ENCODE measurements at regions not wholly inside any gene's neighbourhood (a gene's known extent, or its start where the extent isn't known, plus 50 kb on each side); places are given as distances from the start of the nearest gene placed in this dataset.

GRCh38 chr11:129324533-129325175, 51.0 kb upstream of the BARX2 start:
- H3K4me3 ChIP-seq (ENCODE audit: low read depth, low read length) = no peak overlapping the region
- no peak for DNase-seq (ENCODE audit: low read depth)
- TF ChIP-seq, protein P1, sequence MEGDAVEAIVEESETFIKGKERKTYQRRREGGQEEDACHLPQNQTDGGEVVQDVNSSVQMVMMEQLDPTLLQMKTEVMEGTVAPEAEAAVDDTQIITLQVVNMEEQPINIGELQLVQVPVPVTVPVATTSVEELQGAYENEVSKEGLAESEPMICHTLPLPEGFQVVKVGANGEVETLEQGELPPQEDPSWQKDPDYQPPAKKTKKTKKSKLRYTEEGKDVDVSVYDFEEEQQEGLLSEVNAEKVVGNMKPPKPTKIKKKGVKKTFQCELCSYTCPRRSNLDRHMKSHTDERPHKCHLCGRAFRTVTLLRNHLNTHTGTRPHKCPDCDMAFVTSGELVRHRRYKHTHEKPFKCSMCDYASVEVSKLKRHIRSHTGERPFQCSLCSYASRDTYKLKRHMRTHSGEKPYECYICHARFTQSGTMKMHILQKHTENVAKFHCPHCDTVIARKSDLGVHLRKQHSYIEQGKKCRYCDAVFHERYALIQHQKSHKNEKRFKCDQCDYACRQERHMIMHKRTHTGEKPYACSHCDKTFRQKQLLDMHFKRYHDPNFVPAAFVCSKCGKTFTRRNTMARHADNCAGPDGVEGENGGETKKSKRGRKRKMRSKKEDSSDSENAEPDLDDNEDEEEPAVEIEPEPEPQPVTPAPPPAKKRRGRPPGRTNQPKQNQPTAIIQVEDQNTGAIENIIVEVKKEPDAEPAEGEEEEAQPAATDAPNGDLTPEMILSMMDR (IDR thresholded peaks at IDR 0.05; ENCODE audit: insufficient read depth, low read depth, low read length, missing control alignments) = no peak

GRCh38 chr11:129323896-129324502, 51.6 kb upstream of the BARX2 start:
- no peak for DNase-seq (ENCODE audit: low read depth)
- no peak overlapping the region for H3K4me3 ChIP-seq (ENCODE audit: low read depth, low read length)
- TF ChIP-seq, protein P1 (IDR thresholded peaks at IDR 0.05; ENCODE audit: insufficient read depth, low read depth, low read length, missing control alignments) = no peak

- TF ChIP-seq, protein P1 (IDR thresholded peaks at IDR 0.05; ENCODE audit: insufficient read depth, low read depth, low read length, missing control alignments) = no peak
- no peak for DNase-seq (ENCODE audit: low read depth)
These were observed 52.7 kb upstream of the BARX2 start for GRCh38 chr11:129322941-129323340.

GRCh38 chr11:129321076-129321475, 54.6 kb upstream of the BARX2 start:
- H3K4me3 ChIP-seq (ENCODE audit: low read depth, low read length) = no peak overlapping the region
- TF ChIP-seq, protein P1 (IDR thresholded peaks at IDR 0.05; ENCODE audit: insufficient read depth, low read depth, low read length, missing control alignments) = no peak
- no peak for DNase-seq (ENCODE audit: low read depth)

More at GRCh38 chr11:129322941-129323340, 52.7 kb upstream of the BARX2 start:
- H3K4me3 ChIP-seq (ENCODE audit: low read depth, low read length) = no peak overlapping the region

- H3K4me3 ChIP-seq (ENCODE audit: low read depth, low read length) = no peak overlapping the region
- TF ChIP-seq, protein P1 (IDR thresholded peaks at IDR 0.05; ENCODE audit: insufficient read depth, low read depth, low read length, missing control alignments) = no peak
- no peak for DNase-seq (ENCODE audit: low read depth)
These were observed 55.2 kb upstream of the BARX2 start for GRCh38 chr11:129320494-129320893.

DNA sequence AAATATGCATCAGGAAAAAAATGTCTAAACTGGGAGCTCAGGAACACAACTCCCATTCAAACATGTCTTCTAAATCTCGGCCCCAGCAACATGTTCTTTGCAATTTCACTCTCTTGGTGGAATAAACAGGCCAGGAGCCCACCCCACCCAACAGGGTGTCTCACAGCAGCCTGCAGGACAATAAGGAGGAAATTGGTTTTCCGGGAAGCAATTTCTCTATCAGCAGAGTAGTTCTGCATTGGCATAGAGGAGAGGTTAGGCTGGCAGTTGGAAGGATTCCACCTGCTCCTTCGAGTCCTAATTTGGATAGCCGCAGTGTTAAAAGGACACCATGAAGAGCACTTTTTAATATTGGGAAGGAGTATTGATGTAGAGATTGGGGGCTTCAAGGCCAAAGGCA, 55.9 kb upstream of the BARX2 start:
- TF ChIP-seq, protein P1 (IDR thresholded peaks at IDR 0.05; ENCODE audit: insufficient read depth, low read depth, low read length, missing control alignments) = no peak
- no peak for DNase-seq (ENCODE audit: low read depth)
- H3K4me3 ChIP-seq (ENCODE audit: low read depth, low read length) = no peak overlapping the region

DNA sequence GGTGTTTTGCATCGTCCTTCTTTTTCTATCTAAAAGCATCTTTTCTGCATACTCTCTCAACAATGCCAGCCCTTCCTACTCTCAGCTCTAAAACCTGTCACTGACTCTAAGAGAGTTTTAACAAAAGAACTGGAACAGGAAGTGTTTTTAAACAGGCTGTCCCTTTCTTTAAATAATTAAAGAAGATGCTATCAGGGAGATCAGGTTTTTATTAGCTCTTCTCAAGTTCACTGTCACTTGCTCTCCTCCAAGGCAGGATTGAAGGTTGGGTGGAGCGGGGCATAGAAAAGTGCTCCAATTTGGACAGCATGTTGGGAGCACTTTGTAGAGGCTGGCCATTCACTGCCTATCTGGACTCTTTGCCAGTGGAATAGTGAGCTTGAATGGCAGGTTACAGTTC, 56.4 kb upstream of the BARX2 start:
- no peak overlapping the region for H3K4me3 ChIP-seq (ENCODE audit: low read depth, low read length)
- TF ChIP-seq, protein P1 (IDR thresholded peaks at IDR 0.05; ENCODE audit: insufficient read depth, low read depth, low read length, missing control alignments) = no peak
- no peak for DNase-seq (ENCODE audit: low read depth)
